NCI-H446 treated with DMSO at 0.1 percent for 48 hours (cell line): ENCODE measurements at regions not wholly inside any gene's neighbourhood (a gene's known extent, or its start where the extent isn't known, plus 50 kb on each side); places are given as distances from the start of the nearest gene placed in this dataset.

Experiments used
- DNase-seq: peaks from one replicate; lab custom pipeline; 2025; lab: John Stamatoyannopoulos, UW

GRCh38 chr5:146940295-146940694 is 61.7 kb upstream of the PPP2R2B start:
- DNase-seq = peak; percentile 89

DNA sequence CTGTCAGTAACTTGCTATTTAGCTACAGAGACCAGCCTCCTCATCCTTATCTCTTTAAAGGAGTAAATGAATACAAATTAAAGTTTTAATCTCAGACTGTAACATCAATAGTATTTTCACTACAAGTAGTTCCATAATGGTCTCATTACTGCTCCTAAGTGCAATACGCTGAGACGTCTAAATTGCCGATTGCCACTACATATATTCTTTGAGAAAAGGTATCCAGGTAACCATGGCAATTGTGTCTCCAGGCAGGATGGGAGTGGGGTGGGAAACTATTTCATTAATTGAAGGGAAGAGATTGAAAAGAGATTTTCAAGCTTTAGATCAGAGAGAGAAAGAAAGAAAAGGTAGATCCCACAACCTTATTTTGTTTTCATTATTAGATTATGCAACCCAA is 65.5 kb upstream of the PPP2R2B start:
- no peak for DNase-seq

- DNase-seq = peak; percentile 39
These were observed 66.4 kb upstream of the PPP2R2B start for GRCh38 chr5:146944764-146945616.

DNA sequence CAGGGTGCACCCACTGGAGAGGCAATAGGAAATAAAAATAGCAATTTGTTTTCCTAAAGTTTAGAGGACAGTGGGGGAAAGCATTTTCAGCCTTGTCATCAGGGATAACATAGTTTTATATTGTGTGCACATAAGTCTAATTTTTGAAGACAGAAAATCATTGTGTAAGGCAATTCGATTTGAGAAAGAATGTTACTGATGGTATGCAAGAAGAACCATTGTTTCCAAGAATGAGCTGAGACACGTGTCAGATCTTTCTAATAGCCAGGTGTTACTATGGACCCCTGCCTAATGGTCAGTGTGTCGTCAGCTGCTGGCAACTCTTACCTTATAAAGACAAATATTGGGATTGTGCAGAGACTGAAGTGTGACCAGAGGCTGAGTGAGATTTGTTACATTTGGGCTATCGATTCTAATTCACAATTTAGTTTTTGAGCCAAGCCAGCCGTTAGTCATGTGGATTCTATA is 67.1 kb upstream of the PPP2R2B start:
- no peak for DNase-seq

GRCh38 chr5:146947181-146947941 is 68.8 kb upstream of the PPP2R2B start:
- DNase-seq = peak; percentile 91

GRCh38 chr5:146948666-146949065 is 70.1 kb upstream of the PPP2R2B start:
- no peak for DNase-seq

DNA sequence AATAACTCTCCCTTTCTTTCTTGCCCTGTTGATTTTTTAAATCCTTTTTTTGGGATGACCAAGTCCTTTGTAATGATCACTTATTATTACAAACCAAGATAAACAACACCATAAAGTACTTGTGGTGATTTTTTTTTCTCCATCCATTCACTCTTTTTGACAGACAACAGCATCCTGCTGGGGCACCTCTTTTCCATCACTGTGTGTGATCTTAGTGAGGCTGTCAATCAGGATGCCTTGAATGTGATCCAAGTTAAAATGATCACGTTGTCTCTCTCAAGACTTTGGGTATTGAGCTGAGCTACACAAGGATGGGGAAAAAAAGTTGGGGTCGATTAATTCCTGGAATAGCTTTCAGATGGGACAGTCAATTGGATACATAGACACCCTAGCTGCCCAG is 73.6 kb upstream of the PPP2R2B start:
- no peak for DNase-seq

- DNase-seq = no peak
These were observed 77.7 kb upstream of the PPP2R2B start for GRCh38 chr5:146956217-146956616.

DNA sequence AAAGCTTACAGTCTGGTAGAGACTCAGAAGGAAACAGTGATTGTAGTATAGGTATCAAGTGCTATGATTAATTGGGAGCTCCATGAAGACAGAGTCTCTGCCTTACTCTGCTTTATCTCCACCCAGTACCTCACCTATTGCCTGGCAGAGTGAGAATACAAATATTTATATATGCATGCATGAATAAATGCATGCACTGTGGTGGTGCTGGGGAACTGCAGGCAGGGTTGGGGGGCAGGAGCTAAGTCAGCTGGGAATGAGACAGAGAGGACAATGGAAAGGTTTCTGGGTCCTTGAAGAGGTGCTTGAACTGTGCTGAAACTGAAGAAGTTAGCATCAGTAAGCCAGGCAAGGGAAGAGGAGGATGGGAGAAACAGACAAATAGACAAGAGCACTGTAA is 80.8 kb upstream of the PPP2R2B start:
- no peak for DNase-seq

DNA sequence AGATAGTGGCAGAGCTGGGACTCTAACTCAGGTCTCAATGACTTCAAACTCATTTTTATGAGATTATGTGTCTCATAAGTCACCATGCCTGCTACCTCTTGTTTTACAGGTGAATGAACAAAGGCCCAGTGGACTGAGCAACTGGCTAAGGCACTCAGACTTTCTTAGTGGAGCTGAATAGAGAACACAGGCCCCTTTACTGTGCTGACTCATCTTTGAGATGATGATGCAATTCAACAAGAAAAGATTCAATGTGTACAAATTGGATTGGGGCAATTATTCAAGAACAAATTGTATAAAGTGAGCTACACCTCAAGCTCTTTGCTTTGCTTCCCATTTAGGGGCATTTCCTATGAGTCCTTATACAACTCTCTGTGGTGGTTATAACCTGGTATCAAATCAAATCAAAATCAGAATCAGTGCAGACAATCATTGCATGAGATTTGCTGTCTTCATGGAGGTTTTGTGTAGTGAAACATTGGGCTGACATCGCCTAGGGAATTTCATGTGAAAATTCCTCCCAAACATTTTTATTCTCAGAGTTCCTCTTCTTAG is 84.3 kb upstream of the PPP2R2B start:
- no peak for DNase-seq

- peak; percentile 70 for DNase-seq
These were observed 87.5 kb upstream of the PPP2R2B start for GRCh38 chr5:146965761-146966659.

- DNase-seq = peak; percentile 78
These were observed 89.1 kb upstream of the PPP2R2B start for GRCh38 chr5:146967646-146968045.

GRCh38 chr5:146971401-146971800 is 92.8 kb upstream of the PPP2R2B start:
- DNase-seq = no peak

GRCh38 chr5:146986469-146986868 is 107.9 kb upstream of the PPP2R2B start:
- DNase-seq = no peak

- DNase-seq = peak; percentile 56
These were observed 115.4 kb upstream of the PPP2R2B start for GRCh38 chr5:146993876-146994530.

- no peak for DNase-seq
These were observed 117.3 kb upstream of the PPP2R2B start for GRCh38 chr5:146995878-146996277.

DNA sequence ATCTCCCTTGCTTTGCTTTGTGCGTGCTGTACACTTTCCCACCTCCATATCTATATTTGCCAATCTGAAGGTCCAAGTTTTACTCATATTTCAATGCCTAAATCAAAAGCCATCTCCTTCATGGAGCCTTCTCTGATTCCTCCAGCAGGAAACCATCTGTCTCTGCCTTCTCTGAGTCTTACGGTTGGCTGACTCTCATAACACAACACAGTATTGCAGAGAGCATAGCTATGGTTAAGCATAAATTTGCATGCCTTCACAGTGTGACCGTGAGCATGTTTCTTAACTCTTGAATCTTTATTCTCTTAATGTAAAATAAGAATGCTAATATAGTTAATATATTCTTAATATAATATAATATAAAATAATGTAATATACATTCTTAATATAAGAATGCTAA is 136.8 kb upstream of the PPP2R2B start:
- no peak for DNase-seq

GRCh38 chr5:147017191-147017590 is 138.6 kb upstream of the PPP2R2B start:
- no peak for DNase-seq

DNA sequence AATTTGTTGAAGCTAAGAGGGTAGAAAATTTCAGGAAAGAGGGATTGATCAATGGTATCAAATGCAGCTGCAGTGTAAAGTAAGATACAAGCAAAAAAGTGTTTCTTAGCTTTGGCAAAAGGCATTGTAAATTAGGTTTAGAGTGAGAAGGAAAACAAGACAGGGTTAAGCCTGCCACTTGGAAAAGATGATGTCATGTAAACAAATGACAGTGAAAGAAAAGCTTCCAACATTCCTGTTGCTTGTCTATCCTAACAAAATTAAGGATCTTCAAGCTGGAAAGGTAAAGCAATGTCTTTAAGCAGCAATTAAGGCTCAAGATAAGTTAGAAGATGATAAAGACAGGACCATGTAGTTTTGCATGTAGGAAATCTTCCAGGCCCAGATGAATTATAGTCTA is 139.1 kb upstream of the PPP2R2B start:
- DNase-seq = no peak

- no peak for DNase-seq
These were observed 140.3 kb upstream of the PPP2R2B start for GRCh38 chr5:147018812-147019211.

- no peak for DNase-seq
These were observed 158.2 kb upstream of the PPP2R2B start for GRCh38 chr5:147036691-147037245.
